ENCODE measurements at regions not wholly inside any gene's neighbourhood (a gene's known extent, or its start where the extent isn't known, plus 50 kb on each side); places are given as distances from the start of the nearest gene placed in this dataset.

DNA sequence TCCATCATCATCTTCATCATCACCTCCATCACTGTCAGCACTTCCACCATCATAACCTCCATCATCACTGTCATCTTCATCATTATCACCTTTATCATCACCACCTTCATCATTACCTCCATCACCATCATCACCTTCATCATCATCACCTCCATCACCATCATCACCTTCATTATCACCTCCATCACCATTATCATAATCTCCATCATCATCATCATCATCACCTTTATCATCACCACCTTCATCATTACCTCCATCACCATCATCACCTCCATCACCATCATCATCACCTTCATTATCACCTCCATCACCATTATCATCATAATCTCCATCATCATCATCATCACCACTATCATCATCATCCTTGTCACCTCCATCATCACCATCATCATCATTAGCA lies 309.7 kb downstream of the HAPSTR1 start:
- H3K4me1 ChIP-seq (ENCODE audit: insufficient read depth, low read length): no peaks in the 10 kb centered on the region
- no peaks in the 10 kb centered on the region for H3K36me3 ChIP-seq (ENCODE audit: insufficient read depth, low read length)
- peaks cover 6% of the 10 kb centered on the region for H3K9me3 ChIP-seq (ENCODE audit: insufficient read depth, low read depth, low read length)
- no peak overlapping the region for H3K4me3 ChIP-seq (ENCODE audit: insufficient read depth, low read depth, low read length)
- H2AFZ ChIP-seq (ENCODE audit: low read depth, low read length): no peak overlapping the region
- H4K20me1 ChIP-seq (ENCODE audit: insufficient read depth, low read length): no peaks in the 10 kb centered on the region
- H3K4me2 ChIP-seq (ENCODE audit: low read length): no peak overlapping the region
- TF ChIP-seq EZH2 (IDR thresholded peaks at IDR 0.05; ENCODE audit: insufficient read depth, low read length): no peak
- TF ChIP-seq, protein P1, sequence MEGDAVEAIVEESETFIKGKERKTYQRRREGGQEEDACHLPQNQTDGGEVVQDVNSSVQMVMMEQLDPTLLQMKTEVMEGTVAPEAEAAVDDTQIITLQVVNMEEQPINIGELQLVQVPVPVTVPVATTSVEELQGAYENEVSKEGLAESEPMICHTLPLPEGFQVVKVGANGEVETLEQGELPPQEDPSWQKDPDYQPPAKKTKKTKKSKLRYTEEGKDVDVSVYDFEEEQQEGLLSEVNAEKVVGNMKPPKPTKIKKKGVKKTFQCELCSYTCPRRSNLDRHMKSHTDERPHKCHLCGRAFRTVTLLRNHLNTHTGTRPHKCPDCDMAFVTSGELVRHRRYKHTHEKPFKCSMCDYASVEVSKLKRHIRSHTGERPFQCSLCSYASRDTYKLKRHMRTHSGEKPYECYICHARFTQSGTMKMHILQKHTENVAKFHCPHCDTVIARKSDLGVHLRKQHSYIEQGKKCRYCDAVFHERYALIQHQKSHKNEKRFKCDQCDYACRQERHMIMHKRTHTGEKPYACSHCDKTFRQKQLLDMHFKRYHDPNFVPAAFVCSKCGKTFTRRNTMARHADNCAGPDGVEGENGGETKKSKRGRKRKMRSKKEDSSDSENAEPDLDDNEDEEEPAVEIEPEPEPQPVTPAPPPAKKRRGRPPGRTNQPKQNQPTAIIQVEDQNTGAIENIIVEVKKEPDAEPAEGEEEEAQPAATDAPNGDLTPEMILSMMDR (IDR thresholded peaks at IDR 0.05; ENCODE audit: insufficient read depth, low read depth, low read length): no peak
- H3K36me3 Mint-ChIP-seq (ENCODE audit: low read depth, unreplicated experiment): no peaks in the 10 kb centered on the region
- DNase-seq (ENCODE audit: low read depth) (no peak), FAIRE-seq (no peak)
- no peak overlapping the region for H3K27ac Mint-ChIP-seq (ENCODE audit: unreplicated experiment)
- H3K27ac ChIP-seq (ENCODE audit: low read depth, low read length): no peak overlapping the region
- H3K9ac ChIP-seq (ENCODE audit: low read length): no peak overlapping the region
- H3K27me3 ChIP-seq (ENCODE audit: insufficient read depth, low read length): no peaks in the 10 kb centered on the region
- H3K27me3 Mint-ChIP-seq (ENCODE audit: low read depth, unreplicated experiment): peaks cover 23% of the 10 kb centered on the region
- H3K79me2 ChIP-seq (ENCODE audit: insufficient read depth, low read length): no peaks in the 10 kb centered on the region
- H3K9me3 Mint-ChIP-seq (ENCODE audit: unreplicated experiment): peaks cover 7% of the 10 kb centered on the region
- H3K4me3 Mint-ChIP-seq (ENCODE audit: unreplicated experiment): no peak overlapping the region
- H3K4me1 Mint-ChIP-seq (ENCODE audit: low read depth, unreplicated experiment): no peaks in the 10 kb centered on the region

DNA sequence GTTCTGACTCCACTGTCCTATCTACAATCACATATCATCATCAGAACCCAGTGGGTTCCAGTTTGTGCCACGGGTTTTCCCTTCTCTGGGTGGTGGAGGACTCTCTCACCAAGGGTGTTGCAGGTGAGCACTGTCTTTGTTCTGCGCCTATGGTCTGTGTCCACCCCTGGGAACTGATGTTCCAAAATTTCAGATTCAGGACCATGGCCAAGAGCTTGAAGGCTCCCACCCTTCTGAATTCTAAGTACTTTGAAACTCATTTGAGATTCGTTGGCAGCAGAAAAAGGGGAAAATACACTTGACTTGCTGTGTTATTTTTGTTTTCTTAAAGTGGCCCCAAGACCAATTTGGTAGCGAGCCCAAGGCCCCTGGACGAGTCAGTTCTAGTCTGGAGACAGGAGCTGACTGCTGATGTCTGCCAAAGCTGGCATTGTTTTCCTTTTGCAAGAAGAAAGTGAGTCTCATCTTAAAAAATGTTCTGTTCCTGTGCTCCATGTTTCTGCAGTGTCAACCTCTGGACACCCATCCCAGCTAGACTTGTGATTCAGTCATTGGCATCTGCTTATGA lies 310.9 kb downstream of the HAPSTR1 start:
- Mint-ChIP-seq H3K36me3 (ENCODE audit: low read depth, unreplicated experiment) (no peaks in the 10 kb centered on the region), H3K9me3 (ENCODE audit: unreplicated experiment) (peaks cover 5% of the 10 kb centered on the region), H3K4me3 (ENCODE audit: unreplicated experiment) (no peak overlapping the region), H3K27ac (ENCODE audit: unreplicated experiment) (no peak overlapping the region), H3K4me1 (ENCODE audit: low read depth, unreplicated experiment) (no peaks in the 10 kb centered on the region), H3K27me3 (ENCODE audit: low read depth, unreplicated experiment) (peaks cover 21% of the 10 kb centered on the region)
- Histone ChIP-seq H3K27ac (ENCODE audit: low read depth, low read length) (no peak overlapping the region), H3K36me3 (ENCODE audit: insufficient read depth, low read length) (no peaks in the 10 kb centered on the region), H3K9me3 (ENCODE audit: insufficient read depth, low read depth, low read length) (peaks cover 6% of the 10 kb centered on the region), H3K4me1 (ENCODE audit: insufficient read depth, low read length) (no peaks in the 10 kb centered on the region), H4K20me1 (ENCODE audit: insufficient read depth, low read length) (no peaks in the 10 kb centered on the region), H3K79me2 (ENCODE audit: insufficient read depth, low read length) (no peaks in the 10 kb centered on the region), H3K27me3 (ENCODE audit: insufficient read depth, low read length) (no peaks in the 10 kb centered on the region), H2AFZ (ENCODE audit: low read depth, low read length) (no peak overlapping the region), H3K9ac (ENCODE audit: low read length) (no peak overlapping the region), H3K4me3 (ENCODE audit: insufficient read depth, low read depth, low read length) (no peak overlapping the region), H3K4me2 (ENCODE audit: low read length) (no peak overlapping the region)
- FAIRE-seq (no peak), DNase-seq (ENCODE audit: low read depth) (no peak)
- TF ChIP-seq, protein P1 (IDR thresholded peaks at IDR 0.05; ENCODE audit: insufficient read depth, low read depth, low read length): no peak
- TF ChIP-seq EZH2 (IDR thresholded peaks at IDR 0.05; ENCODE audit: insufficient read depth, low read length): no peak

DNA sequence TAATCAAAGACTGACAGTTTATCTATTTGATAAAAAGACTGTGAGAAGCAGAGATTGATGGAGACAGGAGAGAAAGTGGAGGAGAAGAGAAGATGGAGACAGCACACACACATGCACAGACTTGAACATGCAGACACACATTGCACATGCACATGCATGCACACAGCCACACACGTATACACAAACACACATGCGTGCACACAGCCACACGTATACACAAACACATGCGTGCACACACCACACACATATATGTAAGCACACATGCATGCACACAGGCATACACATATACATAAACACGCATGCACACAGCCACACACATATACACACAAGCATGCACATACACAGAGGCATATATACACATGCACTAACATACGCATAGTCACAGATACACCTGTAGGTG lies 313.4 kb downstream of the HAPSTR1 start:
- Histone ChIP-seq H3K4me3 (ENCODE audit: insufficient read depth, low read depth, low read length) (no peak overlapping the region), H3K27ac (ENCODE audit: low read depth, low read length) (no peak overlapping the region), H3K36me3 (ENCODE audit: insufficient read depth, low read length) (no peaks in the 10 kb centered on the region), H4K20me1 (ENCODE audit: insufficient read depth, low read length) (no peaks in the 10 kb centered on the region), H3K9me3 (ENCODE audit: insufficient read depth, low read depth, low read length) (peaks cover 6% of the 10 kb centered on the region), H3K79me2 (ENCODE audit: insufficient read depth, low read length) (no peaks in the 10 kb centered on the region), H3K4me2 (ENCODE audit: low read length) (no peak overlapping the region), H3K9ac (ENCODE audit: low read length) (no peak overlapping the region), H2AFZ (ENCODE audit: low read depth, low read length) (no peak overlapping the region), H3K4me1 (ENCODE audit: insufficient read depth, low read length) (no peaks in the 10 kb centered on the region), H3K27me3 (ENCODE audit: insufficient read depth, low read length) (no peaks in the 10 kb centered on the region)
- peaks cover 19% of the 10 kb centered on the region for H3K27me3 Mint-ChIP-seq (ENCODE audit: low read depth, unreplicated experiment)
- no peak overlapping the region for H3K4me3 Mint-ChIP-seq (ENCODE audit: unreplicated experiment)
- H3K36me3 Mint-ChIP-seq (ENCODE audit: low read depth, unreplicated experiment): no peaks in the 10 kb centered on the region
- no peaks in the 10 kb centered on the region for H3K9me3 Mint-ChIP-seq (ENCODE audit: unreplicated experiment)
- no peaks in the 10 kb centered on the region for H3K4me1 Mint-ChIP-seq (ENCODE audit: low read depth, unreplicated experiment)
- H3K27ac Mint-ChIP-seq (ENCODE audit: unreplicated experiment): no peak overlapping the region
- FAIRE-seq (no peak), DNase-seq (ENCODE audit: low read depth) (no peak)
- TF ChIP-seq, protein P1 (IDR thresholded peaks at IDR 0.05; ENCODE audit: insufficient read depth, low read depth, low read length): no peak
- TF ChIP-seq EZH2 (IDR thresholded peaks at IDR 0.05; ENCODE audit: insufficient read depth, low read length): no peak
